H9 (cell line): ENCODE measurements at regions not wholly inside any gene's neighbourhood (a gene's known extent, or its start where the extent isn't known, plus 50 kb on each side); places are given as distances from the start of the nearest gene placed in this dataset.

ENCODE experiments used
- DNase-seq: peaks from one replicate; pipeline ENCODE4 v3.0.0-alpha.2; 2017
- H2AFZ ChIP-seq: one replicate; pipeline ENCODE4 v1.6.1; 2013; ENCODE audit warnings: mild to moderate bottlenecking, low read length, control low read depth, moderate library complexity
- H2AK5ac ChIP-seq: 2 replicates; pipeline ENCODE4 v1.6.1; 2013; ENCODE audit warnings: low read length, control low read depth, mixed read lengths; ENCODE audit not compliant: insufficient read length
- H2BK120ac ChIP-seq: one replicate; pipeline ENCODE4 v1.6.1; 2013; ENCODE audit warnings: low read depth, mild to moderate bottlenecking, low read length, control low read depth, inconsistent platforms; ENCODE audit not compliant: poor library complexity, severe bottlenecking
- H2BK12ac ChIP-seq: 2 replicates; pipeline ENCODE4 v1.6.1; 2013; ENCODE audit warnings: low read length, control low read depth, mixed read lengths, low read depth; ENCODE audit not compliant: insufficient read length
- H2BK15ac ChIP-seq: 2 replicates; pipeline ENCODE4 v1.6.1; 2013; ENCODE audit warnings: low read depth, low read length, control low read depth
- H2BK20ac ChIP-seq: one replicate; pipeline ENCODE4 v1.6.1; 2013; ENCODE audit warnings: low read depth, mild to moderate bottlenecking, low read length, control low read depth, inconsistent platforms; ENCODE audit not compliant: poor library complexity, severe bottlenecking
- H2BK5ac ChIP-seq: 2 replicates; pipeline ENCODE4 v1.6.1; 2013; ENCODE audit warnings: low read length, control low read depth, mixed read lengths; ENCODE audit not compliant: insufficient read length
- H3K14ac ChIP-seq: 2 replicates; pipeline ENCODE4 v1.6.1; 2013; ENCODE audit warnings: low read length, control low read depth; ENCODE audit not compliant: insufficient read depth
- H3K18ac ChIP-seq: 2 replicates; pipeline ENCODE4 v1.6.1; 2013; ENCODE audit warnings: low read depth, mild to moderate bottlenecking, mixed read lengths, low read length, control low read depth; ENCODE audit not compliant: insufficient read length
- H3K23ac ChIP-seq: 2 replicates; pipeline ENCODE4 v1.6.1; 2013; ENCODE audit warnings: low read length, control low read depth, mixed read lengths, low read depth; ENCODE audit not compliant: insufficient read length
- H3K23me2 ChIP-seq: 2 replicates; pipeline ENCODE4 v1.6.1; 2013; ENCODE audit warnings: low read depth, mild to moderate bottlenecking, mixed read lengths, low read length, control low read depth; ENCODE audit not compliant: insufficient read length, poor library complexity, severe bottlenecking
- H3K27ac ChIP-seq: 2 replicates; pipeline ENCODE4 v1.5.1; 2013; ENCODE audit warnings: low read length, control low read depth, mixed read lengths, low read depth; ENCODE audit not compliant: insufficient read length
- H3K27me3 ChIP-seq: 2 replicates; pipeline ENCODE4 v1.6.1; 2013; ENCODE audit warnings: low read length, control low read depth, inconsistent platforms; ENCODE audit not compliant: insufficient read depth
- H3K4ac ChIP-seq: 2 replicates; pipeline ENCODE4 v1.6.1; 2013; ENCODE audit warnings: low read depth, mild to moderate bottlenecking, control low read depth, inconsistent platforms, low read length, moderate library complexity
- H3K4me1 ChIP-seq: 2 replicates; pipeline ENCODE4 v1.6.1; 2013; ENCODE audit warnings: low read length, control low read depth, inconsistent platforms; ENCODE audit not compliant: insufficient read depth
- H3K4me2 ChIP-seq: 2 replicates; pipeline ENCODE4 v1.6.1; 2013; ENCODE audit warnings: low read length, control low read depth, mixed read lengths; ENCODE audit not compliant: insufficient read length, insufficient read depth
- H3K56ac ChIP-seq: 2 replicates; pipeline ENCODE4 v1.6.1; 2013; ENCODE audit warnings: low read depth, mild to moderate bottlenecking, mixed read lengths, low read length, control low read depth; ENCODE audit not compliant: insufficient read length
- H3K79me1 ChIP-seq: 2 replicates; pipeline ENCODE4 v1.6.1; 2013; ENCODE audit warnings: low read depth, mild to moderate bottlenecking, moderate library complexity, low read length, control low read depth, inconsistent platforms; ENCODE audit not compliant: insufficient read depth, poor library complexity, severe bottlenecking
- H3K79me2 ChIP-seq: 2 replicates; pipeline ENCODE4 v1.6.1; 2013; ENCODE audit warnings: low read length, control low read depth, inconsistent platforms; ENCODE audit not compliant: insufficient read depth
- H3K9ac ChIP-seq: 2 replicates; pipeline ENCODE4 v1.6.1; 2013; ENCODE audit warnings: low read length, control low read depth, mixed read lengths; ENCODE audit not compliant: insufficient read length; ENCODE audit errors: extremely low read depth
- H3K9me3 ChIP-seq: one replicate; pipeline ENCODE4 v1.6.1; 2013; ENCODE audit warnings: low read depth, low read length, inconsistent platforms; ENCODE audit not compliant: control insufficient read depth
- H3T11ph ChIP-seq: one replicate; pipeline ENCODE4 v1.6.1; 2013; ENCODE audit warnings: mild to moderate bottlenecking, low read length, control low read depth, inconsistent platforms
- H4K20me1 ChIP-seq: one replicate; pipeline ENCODE4 v1.6.1; 2013; ENCODE audit not compliant: control insufficient read depth, insufficient read length, insufficient read depth
- H4K5ac ChIP-seq: 2 replicates; pipeline ENCODE4 v1.6.1; 2013; ENCODE audit warnings: low read depth, mild to moderate bottlenecking, mixed read lengths, low read length, control low read depth; ENCODE audit not compliant: insufficient read length
- H4K8ac ChIP-seq: replicated peaks from 2 replicates; pipeline ENCODE4 v1.6.1; 2013; ENCODE audit warnings: low read length, control low read depth, mixed read lengths, low read depth; ENCODE audit not compliant: insufficient read length
- H4K91ac ChIP-seq: 2 replicates; pipeline ENCODE4 v1.6.1; 2013; ENCODE audit warnings: low read depth, mild to moderate bottlenecking, moderate library complexity, mixed read lengths, low read length, control low read depth; ENCODE audit not compliant: insufficient read length
- H3K27ac Mint-ChIP-seq, 3 experiments: 2 replicates in 2 of 3; 3 replicates in 1 of 3; pipeline ENCODE4 v1.8.0; 2020 to 2021; ENCODE audit warnings: mixed read lengths in 3 of 3, mild to moderate bottlenecking in 1 of 3, moderate library complexity in 1 of 3
- H3K27me3 Mint-ChIP-seq: 2 replicates; pipeline ENCODE4 v1.8.0; 2021; ENCODE audit warnings: low read depth, mild to moderate bottlenecking, moderate library complexity, mixed read lengths
- H3K36me3 Mint-ChIP-seq, 3 experiments: 2 replicates in 2 of 3; 3 replicates in 1 of 3; pipeline ENCODE4 v1.8.0; 2020 to 2021; ENCODE audit warnings: low read depth in 3 of 3, mixed read lengths in 3 of 3; ENCODE audit not compliant: insufficient read depth in 1 of 3
- H3K4me1 Mint-ChIP-seq, 2 experiments: 2 replicates each; pipeline ENCODE4 v1.8.0; 2020; ENCODE audit warnings: mixed read lengths in 2 of 2
- H3K4me3 Mint-ChIP-seq, 2 experiments: 2 replicates in 1 of 2; 3 replicates in 1 of 2; pipeline ENCODE4 v1.8.0; 2020 to 2021; ENCODE audit warnings: mild to moderate bottlenecking in 2 of 2, mixed read lengths in 2 of 2, moderate library complexity in 1 of 2
- H3K9me3 Mint-ChIP-seq, 2 experiments: 2 replicates in 1 of 2; 3 replicates in 1 of 2; pipeline ENCODE4 v1.8.0; 2020; ENCODE audit warnings: mild to moderate bottlenecking in 2 of 2, mixed read lengths in 2 of 2, moderate library complexity in 1 of 2
- CTCF ChIP-seq: fragments of 200-600 bp; sonication (generic); conservative IDR thresholded peaks from 3 replicates; pipeline ENCODE4 v1.8.0; 2021; ENCODE audit warnings: antibody characterized with exemption, mild to moderate bottlenecking
- WGBS: extraction: QIAGEN DNeasy Blood & Tissue Kit; methylation state at CpG from one replicate; pipeline ENCODE4 v1.1.7; 2013; ENCODE audit warnings: missing lambda C conversion rate, low lambda C conversion rate, mixed read lengths; ENCODE audit not compliant: insufficient read length; ENCODE audit errors: extremely low coverage; 5-methylcytosine and 5-hydroxymethylcytosine counted together

GRCh38 chr7:46283852-46284251 lies 362.8 kb upstream of the IGFBP3 start:
- no peak overlapping the region for H4K5ac ChIP-seq
- H2BK12ac ChIP-seq = no peak overlapping the region
- no peak for TF ChIP-seq CTCF
- H3K79me2 ChIP-seq = no peaks in the 10 kb centered on the region
- no peak overlapping the region for H3K18ac ChIP-seq
- H4K91ac ChIP-seq = no peak overlapping the region
- H3K23me2 ChIP-seq = no peaks in the 10 kb centered on the region
- H3K23ac ChIP-seq = no peak overlapping the region
- no peak for DNase-seq
- no peak overlapping the region for H3K4ac ChIP-seq
- H3T11ph ChIP-seq = no peak overlapping the region
- no peak overlapping the region for H2AFZ ChIP-seq
- no peaks in the 10 kb centered on the region for H3K79me1 ChIP-seq
- Mint-ChIP-seq H3K9me3 (no peaks in the 10 kb centered on the region), H3K27ac (peak overlapping the region; percentile 4 to 38 (median 18); a peak in 3 of 7 replicates), H3K27me3 (no peaks in the 10 kb centered on the region), H3K4me1 (peaks cover 37 to 38% of the 10 kb centered on the region in 2 experiments), H3K36me3 (no peaks in the 10 kb centered on the region), H3K4me3 (no peak overlapping the region)
- H2BK5ac ChIP-seq = no peak overlapping the region
- H3K27ac ChIP-seq = no peak overlapping the region
- no peak overlapping the region for H3K4me2 ChIP-seq
- no peak overlapping the region for H4K8ac ChIP-seq
- H2BK120ac ChIP-seq = no peak overlapping the region
- no peak overlapping the region for H3K9ac ChIP-seq
- no peak overlapping the region for H2BK15ac ChIP-seq
- H2AK5ac ChIP-seq = no peak overlapping the region
- WGBS = no CpG with 5 or more reads among the region's 7 CpGs
- no peak overlapping the region for H2BK20ac ChIP-seq
- H3K27me3 ChIP-seq = no peaks in the 10 kb centered on the region
- H3K14ac ChIP-seq = no peak overlapping the region
- no peak overlapping the region for H3K56ac ChIP-seq
- H3K9me3 ChIP-seq = no peaks in the 10 kb centered on the region
- no peaks in the 10 kb centered on the region for H4K20me1 ChIP-seq
- peaks cover 4% of the 10 kb centered on the region; the same call in 1 of the 2 replicates for H3K4me1 ChIP-seq
